Inferior parietal cortex (tissue), 1 donor: ENCODE measurements at regions not wholly inside any gene's neighbourhood (a gene's known extent, or its start where the extent isn't known, plus 50 kb on each side); places are given as distances from the start of the nearest gene placed in this dataset.
"Not testable (repeated sequence)": the region's sequence is repeated elsewhere in the genome, so short reads cannot be mapped to it uniquely, and the experiment has no call there.

Experiments used
- DNase-seq: peaks from one replicate; pipeline ENCODE4 v3.0.0-alpha.2; 2016; ENCODE audit errors: extremely low spot score

DNA sequence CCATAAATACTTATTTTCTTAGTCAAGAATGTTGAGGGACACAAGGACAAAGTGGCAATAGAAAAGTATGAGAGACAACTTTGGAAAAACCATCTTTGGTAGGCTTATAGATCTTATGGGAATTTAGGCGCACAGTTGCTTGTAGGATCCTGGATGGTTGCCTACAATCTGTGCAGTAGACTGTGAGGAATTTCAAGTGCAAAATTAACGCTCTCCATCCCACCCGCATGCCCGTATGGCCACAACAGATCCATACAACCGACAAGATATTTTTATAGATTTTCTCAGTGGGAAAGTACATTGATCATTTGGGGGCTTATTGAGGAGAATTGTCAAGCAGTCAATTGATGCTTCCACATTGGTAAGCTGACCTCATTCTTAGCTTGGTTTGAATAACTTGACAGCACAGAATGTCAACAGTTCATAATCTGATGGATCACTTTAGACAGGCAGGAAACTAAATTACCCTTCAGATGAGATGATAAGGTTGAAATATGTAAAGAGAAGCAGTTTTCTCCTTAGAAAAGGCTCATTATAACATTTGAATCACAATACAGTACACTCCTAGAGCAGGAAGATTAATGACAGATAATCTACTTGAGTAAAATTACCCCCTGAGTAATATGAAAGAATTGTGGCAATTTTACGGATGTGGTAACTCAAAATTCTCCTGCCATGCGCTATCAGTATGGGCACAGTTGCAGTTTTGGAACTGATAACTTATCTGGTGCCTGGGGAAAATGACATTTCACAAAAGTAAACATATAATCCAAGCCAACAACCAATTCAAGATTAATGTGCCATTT, 479.7 kb downstream of the KIF20B start:
- DNase-seq: no peak

DNA sequence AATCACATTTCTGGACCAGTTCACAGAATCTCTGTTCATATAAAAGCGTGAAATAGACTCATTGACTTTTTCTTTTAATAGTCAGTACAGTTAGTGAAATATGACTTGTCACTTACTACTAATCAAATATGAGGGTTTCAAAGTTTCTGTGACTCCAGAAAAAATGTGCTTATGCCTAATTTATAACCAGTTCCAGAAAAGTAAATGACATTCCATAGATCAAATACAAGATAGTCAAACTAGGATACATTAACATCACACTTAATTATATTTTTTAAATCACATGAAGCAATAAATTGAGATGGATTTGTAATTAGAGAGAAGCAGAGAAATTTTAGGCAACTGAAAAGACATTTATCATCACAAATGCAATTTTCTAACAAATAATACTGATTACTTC, 491.4 kb downstream of the KIF20B start:
- DNase-seq: no peak

DNA sequence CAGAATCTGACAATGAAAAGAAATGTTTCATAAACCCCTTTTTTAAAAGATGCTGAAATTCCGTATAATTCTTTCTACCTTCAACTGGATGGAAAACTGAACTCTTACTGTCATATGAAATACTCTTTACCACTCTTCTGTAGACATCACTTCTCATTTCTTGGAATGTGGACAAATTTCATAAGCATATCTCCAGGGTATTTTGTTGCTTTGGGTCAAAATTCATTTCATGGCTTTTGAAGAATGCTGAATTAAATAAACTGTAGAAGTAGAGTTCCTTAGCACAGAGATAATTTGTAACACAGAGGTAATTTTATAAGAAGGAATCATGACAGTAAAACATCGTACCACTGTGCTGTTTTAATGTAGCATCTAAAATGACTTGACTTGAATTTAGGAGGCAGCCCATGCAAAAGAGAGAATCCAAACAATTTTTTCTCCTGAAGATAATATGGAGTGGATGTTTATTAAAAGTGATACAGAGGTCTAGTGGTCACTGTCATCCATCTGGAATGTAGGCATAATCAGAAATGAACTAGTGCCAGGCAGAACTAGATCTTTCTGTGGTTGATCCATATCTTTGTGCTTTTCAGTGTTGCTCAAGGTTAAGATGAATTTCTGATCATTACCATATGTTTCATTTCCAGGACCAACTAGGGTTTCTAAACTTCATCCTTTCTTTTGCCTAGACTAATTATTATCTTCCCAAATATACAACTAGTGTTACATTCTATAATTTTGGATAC, 492.0 kb downstream of the KIF20B start:
- no peak for DNase-seq

DNA sequence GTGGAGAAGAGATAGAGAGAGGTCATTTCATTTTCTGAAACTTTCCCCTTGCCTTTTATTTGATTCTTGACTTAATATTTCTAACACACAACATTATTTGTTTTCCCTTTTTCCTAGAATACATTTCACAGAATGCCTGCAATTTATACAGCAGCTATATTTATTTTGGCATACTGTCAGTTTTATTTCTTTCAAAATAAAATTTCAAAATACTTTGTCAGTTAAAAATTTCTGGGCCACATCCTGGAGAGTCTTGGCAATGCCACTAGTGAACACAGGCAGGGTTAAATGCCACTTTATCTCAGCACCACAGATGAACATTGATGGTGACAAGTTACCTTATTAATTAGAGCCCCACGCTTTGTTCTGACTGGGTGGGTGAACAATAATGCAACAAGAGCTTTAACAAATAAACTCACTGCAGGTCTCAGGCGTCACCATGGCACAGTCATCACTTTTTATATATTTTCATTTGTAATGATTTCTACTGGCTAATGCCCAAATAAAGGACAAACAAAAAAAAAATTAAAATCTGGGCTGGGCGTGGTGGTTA, 494.0 kb downstream of the KIF20B start:
- no peak for DNase-seq

DNA sequence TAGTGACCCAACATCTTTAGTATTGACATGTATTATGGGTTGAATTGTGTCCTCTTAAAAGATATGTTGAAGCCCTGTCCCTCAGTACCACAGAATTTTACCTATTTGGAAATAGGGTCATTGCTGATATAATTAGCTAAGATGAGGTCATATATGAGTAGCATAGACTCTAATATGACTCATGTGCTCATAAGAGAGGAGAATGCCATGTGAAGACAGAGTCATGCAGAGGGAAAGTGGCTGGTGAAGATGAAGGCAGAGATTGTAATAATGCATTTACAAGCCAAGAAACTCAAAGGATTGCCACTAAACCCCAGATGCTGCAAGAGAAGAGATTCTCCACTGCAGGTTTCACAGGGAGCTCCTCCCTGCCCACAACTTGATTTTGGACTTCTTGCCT, 496.4 kb downstream of the KIF20B start:
- no peak for DNase-seq

DNA sequence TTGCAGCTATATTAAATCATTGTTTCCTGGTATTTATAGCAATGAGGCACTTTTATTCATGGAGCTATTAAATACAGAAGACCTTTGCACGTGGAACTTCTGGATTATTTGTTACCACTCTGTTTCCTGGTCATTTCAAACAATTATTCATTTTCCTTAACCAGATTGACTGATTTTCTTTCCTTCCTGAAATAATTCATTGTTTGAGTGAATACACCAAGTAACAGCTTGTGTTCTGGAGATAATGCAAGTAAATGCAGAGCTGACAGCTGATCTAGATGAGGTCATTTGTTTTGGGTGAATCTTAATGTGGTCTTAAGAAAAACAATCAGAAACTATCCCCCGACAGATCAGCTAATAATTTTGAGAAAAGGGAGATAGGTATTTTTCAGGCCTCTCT, 497.7 kb downstream of the KIF20B start:
- DNase-seq: no peak

DNA sequence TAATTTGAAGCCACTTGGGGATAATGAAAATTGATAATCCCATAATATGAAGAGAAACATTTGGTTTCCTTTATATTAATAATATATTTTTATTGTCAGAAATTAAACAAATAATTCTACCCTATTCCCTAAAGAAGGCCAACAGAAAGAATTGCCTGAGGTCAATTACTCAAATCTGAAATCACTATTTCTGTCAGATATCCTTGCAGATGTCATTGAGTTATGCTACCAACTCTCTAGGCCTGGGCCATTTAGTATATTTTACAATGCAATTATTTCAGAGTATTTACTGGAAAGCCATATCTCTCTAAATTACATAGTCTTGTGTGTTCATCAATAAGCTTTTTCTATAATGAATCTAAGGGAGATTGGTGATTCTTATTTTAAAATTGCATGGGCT, 498.1 kb downstream of the KIF20B start:
- no peak for DNase-seq

DNA sequence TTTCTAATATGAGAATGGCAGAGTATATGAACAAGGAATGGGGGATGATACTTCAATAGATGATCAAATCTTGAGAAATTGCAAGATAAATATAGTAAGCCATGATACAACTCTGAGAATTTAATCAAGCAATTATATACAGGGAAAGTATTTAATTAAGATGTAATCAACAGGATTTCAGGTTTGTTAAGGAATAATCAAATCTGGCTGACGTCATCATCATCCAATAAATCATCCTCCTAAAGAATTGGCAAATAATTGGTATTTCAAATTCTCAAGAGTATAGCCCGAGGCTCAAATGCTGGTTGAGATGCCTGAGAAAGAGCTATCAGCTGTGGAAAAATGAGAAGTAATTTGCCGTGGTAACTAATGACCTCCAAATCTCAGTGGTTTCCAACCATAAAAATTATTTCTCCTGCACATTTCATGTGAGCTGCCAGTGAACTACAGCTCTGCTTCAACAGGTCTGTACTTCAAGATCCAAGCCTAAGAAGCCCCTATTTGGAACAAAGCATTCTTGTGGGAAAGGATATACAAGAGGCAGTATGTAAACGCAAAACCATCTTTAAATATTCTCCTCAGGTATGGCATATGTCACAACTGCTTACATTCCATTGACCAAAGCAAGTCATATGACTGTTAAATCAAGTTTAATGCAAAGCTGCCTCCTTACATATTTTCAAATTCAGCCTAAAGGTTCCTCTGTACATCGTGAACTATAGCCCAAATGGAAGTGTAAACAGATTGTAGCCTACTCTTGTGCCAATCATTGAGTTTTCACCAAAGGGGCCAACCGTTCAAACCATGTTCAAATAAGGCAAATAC, 503.0 kb downstream of the KIF20B start:
- DNase-seq: no peak

DNA sequence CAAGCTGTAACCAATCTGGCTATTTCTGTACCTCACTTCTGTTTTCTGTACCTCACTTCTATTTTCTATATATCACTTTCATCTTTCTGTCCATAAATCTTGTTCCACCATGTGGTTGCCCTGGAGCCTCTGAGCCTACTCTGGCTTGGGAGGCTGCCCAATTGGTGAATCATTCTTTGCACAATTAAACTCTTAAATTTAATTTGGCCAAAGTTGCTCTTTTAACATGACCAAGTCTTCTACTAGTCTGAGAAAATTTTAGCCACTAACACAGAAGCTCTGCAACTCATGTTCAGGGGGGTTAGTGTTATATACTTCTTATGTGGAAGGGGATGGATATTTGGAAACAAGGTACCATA, 503.5 kb downstream of the KIF20B start:
- DNase-seq: no peak

DNA sequence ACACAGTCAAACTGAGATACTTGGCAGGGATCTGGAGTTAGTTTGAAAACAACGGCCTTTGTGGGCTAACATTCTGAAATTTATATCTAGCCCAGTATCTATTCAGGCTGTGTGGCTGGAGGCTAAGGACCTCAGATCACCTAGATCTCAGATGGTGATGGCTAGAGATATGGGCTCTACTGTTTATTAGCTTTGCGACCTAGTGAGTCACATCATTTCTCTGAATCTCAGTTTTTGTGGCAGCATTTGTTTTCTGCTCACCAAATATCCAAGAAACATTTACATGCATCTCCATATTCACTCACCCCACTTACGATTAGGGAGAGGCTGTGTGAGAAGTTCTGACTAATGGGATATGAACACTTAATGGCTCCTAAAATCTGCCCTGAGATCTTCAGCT, 503.9 kb downstream of the KIF20B start:
- no peak for DNase-seq

DNA sequence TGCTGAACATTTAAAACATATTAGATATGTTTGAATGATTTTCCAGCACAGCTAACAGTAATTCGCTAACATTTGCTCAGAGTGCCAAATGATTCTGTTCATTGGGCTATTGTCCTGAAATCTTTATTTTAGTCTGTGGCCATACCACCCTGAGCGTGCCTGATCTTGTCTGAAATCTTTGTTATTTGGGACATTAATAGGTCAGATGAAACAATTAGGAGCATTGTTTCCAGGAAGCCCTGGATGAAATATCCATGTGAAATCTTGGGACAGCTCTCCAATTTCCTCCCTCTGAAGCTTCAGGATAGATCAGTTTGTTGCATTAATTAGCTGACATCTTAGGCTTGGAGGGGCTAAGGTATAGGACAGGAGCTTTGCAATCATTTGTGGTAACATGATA, 512.0 kb downstream of the KIF20B start:
- no peak for DNase-seq

DNA sequence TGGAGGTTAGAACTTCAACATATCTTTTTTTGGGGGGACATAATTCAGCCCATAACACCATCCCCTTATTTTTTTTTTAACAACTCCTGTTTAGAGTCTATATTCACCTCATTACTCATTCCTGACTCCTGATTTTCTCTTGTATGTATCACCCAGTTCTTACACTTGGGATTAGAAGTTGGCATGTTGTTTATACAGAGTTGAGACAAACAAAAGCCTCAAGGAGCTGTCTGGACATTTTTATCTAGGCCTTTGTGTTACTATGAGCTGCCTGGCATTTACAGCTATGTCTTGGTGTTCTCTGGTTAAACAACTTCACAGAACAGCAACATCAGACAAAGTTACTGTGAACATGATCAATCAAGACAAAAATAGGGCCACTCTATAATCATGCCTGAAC, 517.5 kb downstream of the KIF20B start:
- DNase-seq: no peak

DNA sequence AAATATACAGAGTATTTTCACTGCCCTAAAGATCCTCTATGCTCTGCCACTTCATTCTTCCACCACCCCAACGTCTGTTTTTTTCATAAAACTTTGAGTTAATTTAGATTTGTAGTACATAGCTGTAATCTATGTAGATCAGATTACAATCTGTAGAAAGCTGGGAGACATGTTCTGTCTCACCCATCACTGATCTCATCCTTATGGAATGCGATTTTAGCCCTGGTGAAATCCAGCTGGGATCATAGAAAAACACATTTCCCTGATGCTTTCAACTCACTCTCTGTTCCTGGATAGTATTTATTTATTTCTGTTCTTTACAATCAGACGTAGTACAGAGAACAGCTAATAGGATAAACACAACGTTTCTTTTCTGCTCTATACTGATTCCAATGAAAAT, 521.0 kb downstream of the KIF20B start:
- DNase-seq: no peak

DNA sequence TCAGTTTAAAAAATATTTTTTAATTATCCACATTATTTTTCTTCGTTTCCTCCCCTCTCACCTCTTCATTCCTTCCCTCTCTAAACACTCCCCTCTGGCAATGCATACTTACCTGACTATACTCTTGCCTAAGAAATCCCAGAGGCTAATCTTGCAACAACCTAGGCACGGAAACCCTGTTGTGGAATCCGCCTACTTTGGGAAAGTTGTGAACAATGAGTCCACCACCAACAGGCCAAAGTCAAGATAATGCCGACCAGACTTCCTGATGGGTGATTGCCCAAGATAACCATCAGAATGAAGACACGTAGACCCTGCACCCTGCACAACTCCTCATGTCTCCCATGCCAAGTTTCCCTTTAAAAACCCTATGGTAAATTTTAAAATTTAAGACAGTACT, 521.5 kb downstream of the KIF20B start:
- no peak for DNase-seq

DNA sequence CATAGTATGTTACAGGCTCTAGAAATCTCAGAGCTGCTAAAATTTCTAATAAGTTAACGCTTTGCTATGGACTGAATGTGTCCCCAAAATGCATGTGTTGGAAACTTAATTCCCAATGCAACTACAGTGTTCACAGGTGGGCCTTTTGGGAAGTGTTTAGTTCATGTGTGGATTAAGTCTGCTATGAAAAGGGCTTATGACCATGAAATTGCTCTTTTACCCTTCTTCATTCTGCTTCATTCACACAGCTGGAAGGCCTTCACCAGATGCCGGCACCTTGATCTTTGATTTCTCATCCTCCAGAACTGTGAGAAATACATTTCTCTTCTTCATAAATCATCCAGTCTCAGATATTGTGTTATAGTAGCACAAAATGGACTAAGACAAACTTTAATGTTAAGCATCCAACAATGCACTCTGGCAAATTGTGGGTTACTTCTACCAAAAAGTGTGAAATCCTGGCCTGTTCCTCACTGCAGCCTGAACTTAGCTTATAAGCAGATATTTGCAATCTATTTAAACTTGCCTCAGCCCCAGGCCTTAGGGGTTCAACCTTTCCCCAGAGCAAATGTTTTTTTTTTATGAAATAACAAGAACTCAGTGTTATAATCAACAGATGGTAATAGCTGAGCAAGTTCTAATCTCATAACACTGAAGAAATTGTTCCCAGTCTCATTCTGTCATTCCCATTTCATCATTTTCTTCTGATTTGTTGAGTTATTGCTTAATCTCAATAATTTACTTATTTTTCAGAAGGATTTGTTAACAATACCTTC, 523.6 kb downstream of the KIF20B start:
- DNase-seq: no peak

DNA sequence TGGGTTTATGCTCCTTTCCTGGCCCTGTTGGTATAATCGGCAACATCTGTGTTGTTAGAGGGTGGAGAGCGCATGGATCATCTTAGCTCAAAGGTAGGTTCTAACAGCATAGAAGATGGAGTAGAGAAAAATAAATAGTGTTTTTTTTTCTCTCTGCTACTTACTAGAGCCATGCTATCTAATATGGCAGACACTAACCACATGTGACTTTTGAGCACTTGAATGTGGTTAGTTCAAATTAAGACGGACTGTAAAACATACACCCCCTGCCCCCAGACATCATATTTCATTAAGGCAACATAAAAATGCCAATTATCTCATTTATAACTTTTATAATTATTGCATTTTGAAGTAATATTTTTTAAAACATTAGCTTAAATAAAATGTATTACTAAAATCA, 525.1 kb downstream of the KIF20B start:
- DNase-seq: no peak

DNA sequence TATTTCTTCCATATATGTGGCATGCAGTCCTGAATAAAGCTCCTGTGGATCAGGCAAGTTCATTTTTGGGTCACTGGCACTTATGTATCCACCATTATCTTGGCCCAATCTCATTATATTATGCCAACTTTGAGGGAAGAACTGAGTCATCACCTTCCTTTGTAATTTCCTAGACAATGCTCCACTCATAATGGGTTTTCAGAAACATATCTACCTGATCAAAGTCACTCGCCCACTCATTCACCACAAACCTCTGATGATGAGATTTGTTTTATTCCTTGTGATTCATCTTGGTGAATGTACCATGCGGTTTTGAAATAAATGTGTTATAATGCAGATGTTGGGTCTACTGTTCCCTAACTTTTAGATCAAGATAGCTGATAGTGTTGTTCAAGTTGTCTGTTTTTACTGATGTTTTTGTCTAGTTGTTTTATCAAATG, 525.8 kb downstream of the KIF20B start:
- DNase-seq: no peak

DNA sequence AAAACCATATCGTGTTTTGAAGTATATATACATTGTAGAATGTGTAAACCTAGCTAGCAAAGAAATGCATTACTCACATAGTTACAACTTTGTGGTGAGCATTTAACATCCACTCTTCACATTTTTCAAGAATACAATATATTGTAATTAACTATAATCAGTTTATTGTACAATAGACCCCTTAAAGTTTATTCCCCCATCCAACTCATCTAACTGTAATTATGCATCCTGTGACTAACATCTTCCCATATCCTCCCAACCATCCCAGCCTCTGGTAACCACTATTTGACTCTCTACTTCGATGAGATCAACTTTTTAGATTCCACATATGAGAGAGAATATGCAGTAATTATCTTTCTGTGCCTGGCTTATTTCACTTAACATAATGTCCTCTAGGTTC, 526.4 kb downstream of the KIF20B start:
- DNase-seq: no peak

DNA sequence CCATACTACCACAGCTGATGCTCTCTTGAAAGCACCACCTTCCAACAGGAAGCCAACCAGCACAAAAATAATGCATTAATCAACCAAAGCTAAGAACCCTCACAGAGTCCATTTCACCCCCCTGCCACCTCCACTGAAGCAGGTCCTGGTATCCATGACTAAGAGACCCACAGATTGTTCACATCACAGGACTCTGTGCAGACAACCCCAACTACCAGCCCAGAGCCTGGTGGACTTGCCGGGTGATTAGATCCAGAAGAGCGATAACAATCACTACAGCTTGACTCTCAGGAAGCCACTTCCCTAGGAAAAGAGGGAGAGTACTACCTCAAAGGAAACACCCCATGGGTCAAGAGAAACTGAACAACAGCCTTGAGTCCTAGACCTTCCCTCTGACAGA, 528.1 kb downstream of the KIF20B start:
- DNase-seq: no peak

DNA sequence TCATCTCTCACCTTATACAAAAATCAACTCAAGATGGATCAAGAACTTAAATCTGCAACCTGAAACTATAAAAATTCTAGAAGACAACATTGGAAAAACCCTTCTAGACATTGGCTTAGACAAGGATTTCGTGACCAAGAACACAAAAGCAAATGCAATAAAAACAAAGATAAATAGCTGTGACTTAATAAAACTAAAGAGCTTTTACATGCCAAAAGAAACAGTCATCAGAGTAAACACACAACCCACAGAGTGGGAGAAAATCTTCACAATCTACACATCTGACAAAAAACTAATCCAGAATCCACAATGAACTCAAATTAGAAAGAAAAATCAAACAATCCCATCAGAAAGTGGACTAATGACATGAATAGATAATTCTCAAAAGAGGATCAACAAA, 532.4 kb downstream of the KIF20B start:
- not testable (repeated sequence) for DNase-seq

DNA sequence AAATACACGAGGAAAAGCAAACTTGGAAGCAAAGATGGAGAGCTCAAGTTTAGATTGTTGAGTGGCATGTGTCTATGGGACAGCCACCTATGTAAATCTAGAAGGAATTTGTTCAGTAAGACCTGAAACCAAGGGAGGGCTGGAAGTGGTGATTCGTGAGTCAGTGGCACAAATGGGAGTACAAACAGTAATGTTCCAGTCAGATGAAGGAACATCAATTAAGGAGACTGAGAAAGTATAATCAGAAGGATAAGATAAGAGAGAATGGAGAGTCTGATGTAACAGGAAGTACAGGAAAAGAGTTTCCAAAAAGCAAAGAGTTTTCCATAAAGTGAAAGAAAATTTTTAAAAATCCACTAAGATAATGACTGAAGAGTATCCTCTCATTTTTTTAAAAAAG, 544.2 kb downstream of the KIF20B start:
- DNase-seq: no peak
